Aorta (tissue), 5 donors: ENCODE measurements at regions not wholly inside any gene's neighbourhood (a gene's known extent, or its start where the extent isn't known, plus 50 kb on each side); places are given as distances from the start of the nearest gene placed in this dataset.

ENCODE experiments used
- ATAC-seq: fragments of 200-7000 bp; cut with Tn5 transposase; one replicate; pipeline ENCODE4 v1.9.1; 2022; ENCODE audit warnings: moderate library complexity; ENCODE audit not compliant: low FRiP score
- DNase-seq, 2 donors: peaks; one replicate each; pipeline ENCODE4 v3.0.0-alpha.2; 2020
- H3K27ac ChIP-seq, 2 donors: one replicate each; pipeline ENCODE4 v1.5.1; 2013; ENCODE audit warnings: low read length in 2 of 2, mild to moderate bottlenecking in 2 of 2, moderate library complexity in 2 of 2, control low read depth in 1 of 2, inconsistent platforms in 1 of 2, low read depth in 1 of 2
- H3K27me3 ChIP-seq, 2 donors: one replicate each; pipeline ENCODE4 v1.6.1; 2013; ENCODE audit warnings: control low read depth in 1 of 2, low read length in 1 of 2, mild to moderate bottlenecking in 1 of 2, moderate library complexity in 1 of 2; ENCODE audit not compliant: insufficient read depth in 2 of 2, control insufficient read depth in 1 of 2
- H3K36me3 ChIP-seq, 2 donors: one replicate each; pipeline ENCODE4 v1.6.1; 2013; ENCODE audit warnings: control low read depth in 1 of 2, low read length in 1 of 2, mild to moderate bottlenecking in 1 of 2; ENCODE audit not compliant: insufficient read depth in 2 of 2, control insufficient read depth in 1 of 2
- H3K4me1 ChIP-seq, 2 donors: one replicate each; pipeline ENCODE4 v1.6.1; 2013; ENCODE audit warnings: low read length in 2 of 2, control low read depth in 1 of 2, mild to moderate bottlenecking in 1 of 2, moderate library complexity in 1 of 2; ENCODE audit not compliant: insufficient read depth in 2 of 2, control insufficient read depth in 1 of 2
- H3K4me3 ChIP-seq, 2 donors: one replicate each; pipeline ENCODE4 v1.5.1; 2013; ENCODE audit warnings: low read length in 2 of 2, control low read depth in 1 of 2, mild to moderate bottlenecking in 1 of 2
- H3K9me3 ChIP-seq: one replicate; pipeline ENCODE4 v1.6.1; 2013; ENCODE audit warnings: mild to moderate bottlenecking, low read length; ENCODE audit not compliant: control insufficient read depth
- WGBS, 2 donors: extraction: QIAGEN DNeasy Blood & Tissue Kit; methylation state at CpG; one replicate each; pipeline ENCODE4 v1.1.7; 2013; 5-methylcytosine and 5-hydroxymethylcytosine counted together
- intact Hi-C, 2 donors: fragments of 100-400 bp; cut with DNase I; formaldehyde crosslinking; loops; one replicate each; pipeline versions ENCODE4 v1.14.2 to v1.15.0; 2022
- donor health status: healthy with polysubstance abuse.
- donor health status: Bipolar disorder and iron deficiency.
- donor health status: DM: no; HTN: no; CAD: no.
- donor health status: DM: no; HTN: no; CAD: no.
- donor health status: DM: yes; HTN: yes; CAD: no.

- Histone ChIP-seq H3K27ac (peak overlapping the region in 1 of 2 donors; percentile 88), H3K9me3 (no peaks in the 10 kb centered on the region), H3K27me3 (no peaks in the 10 kb centered on the region), H3K36me3 (no peaks in the 10 kb centered on the region), H3K4me3 (no peak overlapping the region), H3K4me1 (peaks cover 9 to 18% of the 10 kb centered on the region in 2 donors)
- intact Hi-C loops: loop anchor here in 1 of 2 donors (5.0 kb wide), 2 partner anchors 397 to 493 kb away; partner anchors contain the start of gene RND3
- 68 to 74% methylated on average over 9 of the region's 9 CpGs for WGBS, 2 donors
- DNase-seq (no peak), ATAC-seq (no peak)
These were observed 406.6 kb upstream of the MMADHC start for GRCh38 chr2:149994057-149994728.

GRCh38 chr2:149993316-149993715 is 405.7 kb upstream of the MMADHC start:
- peak overlapping the region; percentile 82 to 87 for H3K27ac ChIP-seq

GRCh38 chr2:149991576-149991975 is 404.0 kb upstream of the MMADHC start:
- H3K4me1 ChIP-seq: peaks cover 11 to 20% of the 10 kb centered on the region in 2 donors
- H3K4me3 ChIP-seq: no peak overlapping the region
- H3K27ac ChIP-seq: no peak overlapping the region
- DNase-seq: no peak
- ATAC-seq: no peak
- H3K9me3 ChIP-seq: no peaks in the 10 kb centered on the region
- H3K36me3 ChIP-seq: no peaks in the 10 kb centered on the region
- no peaks in the 10 kb centered on the region for H3K27me3 ChIP-seq
- 5 to 7% methylated on average over 1 of the region's 1 CpG for WGBS, 2 donors
- intact Hi-C loops: loop anchor here in 1 of 2 donors (5.0 kb wide), 2 partner anchors 394 to 496 kb away; partner anchors contain the start of gene RND3

More at GRCh38 chr2:149993316-149993715, 405.7 kb upstream of the MMADHC start:
- peak in 1 of 2 donors; percentile 50 for DNase-seq
- 1 to 6% methylated on average over 1 of the region's 1 CpG for WGBS, 2 donors
- no peaks in the 10 kb centered on the region for H3K27me3 ChIP-seq
- intact Hi-C loops: loop anchor here in 1 of 2 donors (5.0 kb wide), 2 partner anchors 396 to 494 kb away; partner anchors contain the start of gene RND3
- H3K36me3 ChIP-seq: no peaks in the 10 kb centered on the region
- no peaks in the 10 kb centered on the region for H3K9me3 ChIP-seq
- no peak overlapping the region for H3K4me3 ChIP-seq
- peaks cover 11 to 20% of the 10 kb centered on the region in 2 donors for H3K4me1 ChIP-seq
- ATAC-seq: peak; percentile 49

DNA sequence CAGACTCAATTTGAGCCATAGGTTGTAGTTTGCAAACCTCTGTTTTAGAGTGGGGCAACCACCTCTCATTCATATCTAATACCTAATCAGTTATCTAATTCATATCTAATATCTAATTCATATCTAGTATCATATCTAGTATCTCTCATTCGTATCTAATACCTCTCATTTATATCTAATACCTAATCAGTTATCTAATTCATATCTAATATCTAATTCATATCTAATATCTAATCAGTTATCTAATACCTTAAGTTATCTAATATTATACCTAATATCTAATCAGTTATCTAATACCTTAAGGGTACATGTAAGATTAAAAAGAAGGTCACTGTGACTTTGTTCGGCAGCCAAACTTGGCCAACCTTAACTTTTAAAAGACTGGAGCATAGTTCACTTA is 403.4 kb upstream of the MMADHC start:
- intact Hi-C loops: loop anchor here in 1 of 2 donors (5.0 kb wide), 2 partner anchors 394 to 496 kb away; partner anchors contain the start of gene RND3
- Histone ChIP-seq H3K4me1 (peaks cover 11 to 20% of the 10 kb centered on the region in 2 donors), H3K9me3 (no peaks in the 10 kb centered on the region), H3K4me3 (no peak overlapping the region), H3K27ac (no peak overlapping the region), H3K27me3 (no peaks in the 10 kb centered on the region), H3K36me3 (no peaks in the 10 kb centered on the region)
- 52 to 91% methylated on average over 2 of the region's 2 CpGs for WGBS, 2 donors
- ATAC-seq: no peak
- DNase-seq: no peak

DNA sequence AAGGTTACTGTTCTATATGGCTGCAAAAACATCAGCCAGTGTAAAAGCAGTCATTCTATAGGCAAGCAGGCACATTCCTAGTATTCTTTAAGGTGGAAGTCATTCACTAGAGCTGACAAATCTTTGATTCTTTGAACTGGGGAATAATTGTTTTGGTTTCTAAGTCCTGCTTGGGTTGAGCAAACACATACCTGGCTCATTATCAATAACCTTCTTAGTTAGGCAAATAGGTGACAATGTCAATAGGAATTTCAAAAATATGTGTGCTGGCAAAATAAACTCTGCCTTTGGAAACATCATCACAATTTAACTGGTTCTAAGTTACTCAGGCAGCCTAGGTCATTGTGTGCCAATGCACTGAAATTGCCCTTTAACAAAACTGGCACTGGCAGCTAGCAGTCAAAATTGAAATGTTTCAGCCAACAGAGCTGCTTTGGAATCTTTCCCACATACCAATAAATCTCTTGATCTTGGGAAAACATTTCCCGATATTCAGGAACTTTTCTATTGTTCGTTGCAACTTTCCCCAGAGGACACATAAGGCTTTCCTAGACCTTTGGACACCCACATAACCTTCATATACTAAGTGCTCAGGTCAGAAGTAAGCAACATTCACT is 402.0 kb upstream of the MMADHC start:
- WGBS, 2 donors: 2% methylated on average over 2 of the region's 2 CpGs
- Histone ChIP-seq H3K36me3 (no peaks in the 10 kb centered on the region), H3K9me3 (no peaks in the 10 kb centered on the region), H3K4me1 (peaks cover 9 to 20% of the 10 kb centered on the region in 2 donors), H3K27ac (peak overlapping the region; percentile 36 to 76), H3K27me3 (no peaks in the 10 kb centered on the region), H3K4me3 (no peak overlapping the region)
- ATAC-seq (no peak), DNase-seq (no peak)
- intact Hi-C loops: loop anchor here in 1 of 2 donors (5.0 kb wide), 2 partner anchors 392 to 498 kb away; partner anchors contain the start of gene RND3

DNA sequence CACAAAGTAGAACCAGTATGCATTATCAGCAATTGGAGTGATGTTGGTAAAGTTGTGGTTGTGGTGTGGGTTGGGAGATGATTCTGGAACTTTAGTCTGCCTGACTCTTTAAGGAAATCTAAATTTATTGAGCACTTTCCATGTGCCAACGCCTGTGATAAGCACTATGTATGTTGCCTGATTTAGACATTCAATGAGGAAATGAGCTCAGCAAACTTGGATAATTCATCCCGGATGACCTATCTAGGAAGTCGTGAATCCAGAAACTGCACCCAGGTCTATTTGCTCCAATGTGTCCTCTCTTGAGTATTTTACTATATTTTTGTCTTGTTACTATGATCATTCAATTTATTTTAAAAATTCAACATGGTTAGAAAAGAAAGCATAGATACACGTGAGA is 400.8 kb upstream of the MMADHC start:
- Histone ChIP-seq H3K27me3 (no peaks in the 10 kb centered on the region), H3K9me3 (no peaks in the 10 kb centered on the region), H3K27ac (no peak overlapping the region), H3K4me1 (peaks cover 7 to 16% of the 10 kb centered on the region in 2 donors), H3K4me3 (no peak overlapping the region), H3K36me3 (no peaks in the 10 kb centered on the region)
- ATAC-seq: no peak
- intact Hi-C loops: no loop called here
- WGBS, 2 donors: 17 to 40% methylated on average over 4 of the region's 4 CpGs
- no peak for DNase-seq

GRCh38 chr2:149986861-149987260 is 399.3 kb upstream of the MMADHC start:
- intact Hi-C loops: no loop called here
- 83 to 88% methylated on average over 2 of the region's 2 CpGs for WGBS, 2 donors

GRCh38 chr2:149984311-149984710 is 396.7 kb upstream of the MMADHC start:
- DNase-seq (no peak), ATAC-seq (no peak)
- Histone ChIP-seq H3K27ac (no peak overlapping the region), H3K4me3 (no peak overlapping the region), H3K4me1 (peaks cover 3 to 4% of the 10 kb centered on the region in 2 donors), H3K36me3 (no peaks in the 10 kb centered on the region), H3K9me3 (no peaks in the 10 kb centered on the region), H3K27me3 (no peaks in the 10 kb centered on the region)
- intact Hi-C loops: no loop called here

More at GRCh38 chr2:149986861-149987260, 399.3 kb upstream of the MMADHC start:
- ATAC-seq (no peak), DNase-seq (no peak)
- Histone ChIP-seq H3K9me3 (no peaks in the 10 kb centered on the region), H3K4me1 (peaks cover 5 to 11% of the 10 kb centered on the region in 2 donors), H3K27me3 (no peaks in the 10 kb centered on the region), H3K27ac (no peak overlapping the region), H3K36me3 (no peaks in the 10 kb centered on the region), H3K4me3 (no peak overlapping the region)
